CD4-positive, alpha-beta T cell treated with Interleukin-12 subunit alpha and Interleukin-12 subunit beta, for 1 hour (primary cell): ENCODE measurements at regions not wholly inside any gene's neighbourhood (a gene's known extent, or its start where the extent isn't known, plus 50 kb on each side); places are given as distances from the start of the nearest gene placed in this dataset.
"Not testable (repeated sequence)": the region's sequence is repeated elsewhere in the genome, so short reads cannot be mapped to it uniquely, and the experiment has no call there.

ENCODE experiments used
- DNase-seq: peaks from one replicate; pipeline ENCODE4 v3.0.0-alpha.2; 2020

- DNase-seq = no peak
Observed at GRCh38 chr16:86844695-86845094, 266.3 kb downstream of the FOXL1 start.

GRCh38 chr16:86846136-86846535 is 267.8 kb downstream of the FOXL1 start:
- DNase-seq = no peak

- DNase-seq = no peak
Observed at GRCh38 chr16:86848821-86849220, 270.5 kb downstream of the FOXL1 start.

GRCh38 chr16:86850670-86851069 is 272.3 kb downstream of the FOXL1 start:
- DNase-seq = no peak

GRCh38 chr16:86852135-86852534 is 273.8 kb downstream of the FOXL1 start:
- no peak for DNase-seq

- no peak for DNase-seq
Observed at GRCh38 chr16:86854058-86854621, 275.8 kb downstream of the FOXL1 start.

- DNase-seq = no peak
Observed at GRCh38 chr16:86854626-86855294, 276.4 kb downstream of the FOXL1 start.

GRCh38 chr16:86856946-86857586 is 278.7 kb downstream of the FOXL1 start:
- no peak for DNase-seq

- no peak for DNase-seq
Observed at GRCh38 chr16:86857807-86858206, 279.5 kb downstream of the FOXL1 start.

- no peak for DNase-seq
Observed at GRCh38 chr16:86858501-86858900, 280.2 kb downstream of the FOXL1 start.

GRCh38 chr16:86861270-86861858 is 283.0 kb downstream of the FOXL1 start:
- not testable (repeated sequence) for DNase-seq

GRCh38 chr16:86862595-86863280 is 284.4 kb downstream of the FOXL1 start:
- DNase-seq = no peak

- no peak for DNase-seq
Observed at GRCh38 chr16:86863609-86864008, 285.3 kb downstream of the FOXL1 start.

GRCh38 chr16:86864586-86864985 is 286.2 kb downstream of the FOXL1 start:
- DNase-seq = no peak

- DNase-seq = no peak
Observed at GRCh38 chr16:86865851-86866662, 287.7 kb downstream of the FOXL1 start.

- DNase-seq = no peak
Observed at GRCh38 chr16:86866986-86867722, 288.8 kb downstream of the FOXL1 start.

- no peak for DNase-seq
Observed at GRCh38 chr16:86868070-86868469, 289.7 kb downstream of the FOXL1 start.

GRCh38 chr16:86868786-86869185 is 290.4 kb downstream of the FOXL1 start:
- no peak for DNase-seq

- DNase-seq = no peak
Observed at GRCh38 chr16:86869288-86870022, 291.1 kb downstream of the FOXL1 start.

GRCh38 chr16:86870380-86870779 is 292.0 kb downstream of the FOXL1 start:
- DNase-seq = no peak

- no peak for DNase-seq
Observed at GRCh38 chr16:86872131-86872530, 293.8 kb downstream of the FOXL1 start.
